ENCODE measurements at regions not wholly inside any gene's neighbourhood (a gene's known extent, or its start where the extent isn't known, plus 50 kb on each side); places are given as distances from the start of the nearest gene placed in this dataset.

DNA sequence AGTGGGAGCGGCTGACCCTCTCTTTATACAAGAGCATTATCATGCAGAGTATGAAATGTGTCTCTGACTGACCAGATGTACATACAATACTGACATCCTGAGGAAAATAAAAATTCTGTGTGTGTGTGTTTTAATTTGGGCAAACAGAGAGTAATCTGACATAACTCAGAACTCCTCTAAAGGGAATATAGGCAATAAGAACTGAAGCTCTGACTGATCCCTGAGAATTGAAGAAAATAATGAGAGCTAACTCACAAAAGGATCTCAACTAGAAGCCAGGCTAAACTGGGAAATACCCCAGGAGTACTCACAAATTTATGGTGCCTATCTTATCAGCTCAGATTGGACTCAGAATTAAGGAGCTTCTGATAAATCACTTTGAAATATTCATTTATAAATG, 539.9 kb downstream of the OLFM4 start:
- H3K27me3 Mint-ChIP-seq (ENCODE audit: low read depth in 3 of 3), result no peaks in the 10 kb centered on the region
- no peak overlapping the region for H3K4me3 Mint-ChIP-seq
- peaks cover 0 to 3% of the 10 kb centered on the region in 2 donors for H3K9me3 ChIP-seq (replicated peaks in 1 of 2; ENCODE audit: control insufficient read depth in 1 of 2, insufficient read depth in 1 of 2, low read length in 2 of 2)
- H3K27ac ChIP-seq (ENCODE audit: low read depth in 1 of 2, low read length in 2 of 2), result no peak overlapping the region
- no peak overlapping the region for H3K27ac Mint-ChIP-seq
- WGBS (ENCODE audit: insufficient coverage), result no CpG with 5 or more reads among the region's 1 CpG
- no peaks in the 10 kb centered on the region for H3K4me1 Mint-ChIP-seq
- H3K4me3 ChIP-seq (replicated peaks in 1 of 3; ENCODE audit: low read depth in 2 of 3, low read length in 3 of 3), result no peak overlapping the region
- no peaks in the 10 kb centered on the region for H3K36me3 ChIP-seq (replicated peaks in 1 of 2; ENCODE audit: control insufficient read depth in 1 of 2, insufficient read depth in 2 of 2, low read length in 2 of 2)
- no peak overlapping the region for H3K9ac ChIP-seq (ENCODE audit: insufficient read depth, low read length, poor library complexity, severe bottlenecking)
- intact Hi-C loops (cut with micrococcal nuclease), result no loop called here
- no peaks in the 10 kb centered on the region for H3K4me1 ChIP-seq (ENCODE audit: control insufficient read depth in 1 of 2, insufficient read depth in 2 of 2, low read length in 2 of 2)
- no peaks in the 10 kb centered on the region for H3K79me2 ChIP-seq (ENCODE audit: insufficient read depth, low read length)
- no peak overlapping the region for H2AFZ ChIP-seq (ENCODE audit: insufficient read depth, low read depth, low read length, poor library complexity, severe bottlenecking)
- no peak overlapping the region for H3K4me2 ChIP-seq (replicated peaks; ENCODE audit: extremely low read depth, low read length, poor library complexity, severe bottlenecking)
- TF ChIP-seq, protein P1, sequence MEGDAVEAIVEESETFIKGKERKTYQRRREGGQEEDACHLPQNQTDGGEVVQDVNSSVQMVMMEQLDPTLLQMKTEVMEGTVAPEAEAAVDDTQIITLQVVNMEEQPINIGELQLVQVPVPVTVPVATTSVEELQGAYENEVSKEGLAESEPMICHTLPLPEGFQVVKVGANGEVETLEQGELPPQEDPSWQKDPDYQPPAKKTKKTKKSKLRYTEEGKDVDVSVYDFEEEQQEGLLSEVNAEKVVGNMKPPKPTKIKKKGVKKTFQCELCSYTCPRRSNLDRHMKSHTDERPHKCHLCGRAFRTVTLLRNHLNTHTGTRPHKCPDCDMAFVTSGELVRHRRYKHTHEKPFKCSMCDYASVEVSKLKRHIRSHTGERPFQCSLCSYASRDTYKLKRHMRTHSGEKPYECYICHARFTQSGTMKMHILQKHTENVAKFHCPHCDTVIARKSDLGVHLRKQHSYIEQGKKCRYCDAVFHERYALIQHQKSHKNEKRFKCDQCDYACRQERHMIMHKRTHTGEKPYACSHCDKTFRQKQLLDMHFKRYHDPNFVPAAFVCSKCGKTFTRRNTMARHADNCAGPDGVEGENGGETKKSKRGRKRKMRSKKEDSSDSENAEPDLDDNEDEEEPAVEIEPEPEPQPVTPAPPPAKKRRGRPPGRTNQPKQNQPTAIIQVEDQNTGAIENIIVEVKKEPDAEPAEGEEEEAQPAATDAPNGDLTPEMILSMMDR (IDR thresholded peaks at IDR 0.05), result no peak
- H3K27me3 ChIP-seq (ENCODE audit: control insufficient read depth in 2 of 2, insufficient read depth in 2 of 2, low read length in 2 of 2), result no peaks in the 10 kb centered on the region
- no peaks in the 10 kb centered on the region for H3K36me3 Mint-ChIP-seq
- H4K20me1 ChIP-seq (ENCODE audit: insufficient read depth, low read length), result no peaks in the 10 kb centered on the region
- peaks cover 0 to 5% (median 2%) of the 10 kb centered on the region in 7 donors for H3K9me3 Mint-ChIP-seq
- no peak for DNase-seq

DNA sequence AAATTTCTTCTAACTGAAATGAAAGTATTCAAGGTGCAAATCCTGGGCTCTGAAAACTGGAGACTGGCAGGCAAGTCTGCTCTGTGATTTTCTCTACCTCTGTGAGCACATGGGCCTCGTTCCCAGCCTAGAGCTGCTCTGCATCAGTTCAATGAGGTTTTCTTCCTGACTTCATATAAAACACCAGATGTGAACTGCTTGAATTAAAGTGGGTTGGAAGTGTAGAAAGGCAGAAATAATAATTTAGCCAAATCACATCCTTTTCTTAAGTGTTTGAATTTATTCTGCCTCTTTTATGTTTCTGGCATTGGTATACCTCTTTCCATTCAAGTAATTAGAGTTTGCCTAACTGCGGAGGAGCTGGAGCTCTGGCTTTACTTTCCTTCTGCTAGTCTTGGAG, 540.8 kb downstream of the OLFM4 start:
- Histone ChIP-seq H3K79me2 (ENCODE audit: insufficient read depth, low read length) (no peaks in the 10 kb centered on the region), H3K9ac (ENCODE audit: insufficient read depth, low read length, poor library complexity, severe bottlenecking) (no peak overlapping the region), H3K27ac (ENCODE audit: low read depth in 1 of 2, low read length in 2 of 2) (no peak overlapping the region), H3K4me3 (replicated peaks in 1 of 3; ENCODE audit: low read depth in 2 of 3, low read length in 3 of 3) (no peak overlapping the region), H3K9me3 (replicated peaks in 1 of 2; ENCODE audit: control insufficient read depth in 1 of 2, insufficient read depth in 1 of 2, low read length in 2 of 2) (peaks cover 0 to 3% of the 10 kb centered on the region in 2 donors), H3K4me2 (replicated peaks; ENCODE audit: extremely low read depth, low read length, poor library complexity, severe bottlenecking) (no peak overlapping the region), H3K27me3 (ENCODE audit: control insufficient read depth in 2 of 2, insufficient read depth in 2 of 2, low read length in 2 of 2) (no peaks in the 10 kb centered on the region), H4K20me1 (ENCODE audit: insufficient read depth, low read length) (no peaks in the 10 kb centered on the region), H3K4me1 (ENCODE audit: control insufficient read depth in 1 of 2, insufficient read depth in 2 of 2, low read length in 2 of 2) (no peaks in the 10 kb centered on the region), H2AFZ (ENCODE audit: insufficient read depth, low read depth, low read length, poor library complexity, severe bottlenecking) (no peak overlapping the region), H3K36me3 (replicated peaks in 1 of 2; ENCODE audit: control insufficient read depth in 1 of 2, insufficient read depth in 2 of 2, low read length in 2 of 2) (no peaks in the 10 kb centered on the region)
- Mint-ChIP-seq H3K27me3 (ENCODE audit: low read depth in 3 of 3) (no peaks in the 10 kb centered on the region), H3K36me3 (no peaks in the 10 kb centered on the region), H3K4me1 (no peaks in the 10 kb centered on the region), H3K9me3 (peaks cover 0 to 5% (median 0%) of the 10 kb centered on the region in 7 donors), H3K4me3 (no peak overlapping the region), H3K27ac (no peak overlapping the region)
- 100% methylated on average over 1 of the region's 2 CpGs for WGBS (ENCODE audit: insufficient coverage)
- DNase-seq, result no peak
- TF ChIP-seq, protein P1 (IDR thresholded peaks at IDR 0.05), result no peak
- intact Hi-C loops (cut with micrococcal nuclease), result no loop called here
